ENCODE measurements at regions not wholly inside any gene's neighbourhood (a gene's known extent, or its start where the extent isn't known, plus 50 kb on each side); places are given as distances from the start of the nearest gene placed in this dataset.

- no peak for DNase-seq
Observed at GRCh38 chr2:146934921-146935320, 909.9 kb upstream of the ACVR2A start.

GRCh38 chr2:146931109-146931508 is 913.7 kb upstream of the ACVR2A start:
- DNase-seq = no peak

- DNase-seq = peak; percentile 20
Observed at GRCh38 chr2:146927080-146927711, 917.6 kb upstream of the ACVR2A start.

- DNase-seq = no peak
Observed at GRCh38 chr2:146918280-146918679, 926.5 kb upstream of the ACVR2A start.

GRCh38 chr2:146917431-146918042 is 927.3 kb upstream of the ACVR2A start:
- no peak for DNase-seq

- DNase-seq = no peak
Observed at GRCh38 chr2:146916914-146917313, 927.9 kb upstream of the ACVR2A start.

GRCh38 chr2:146913476-146913875 is 931.4 kb upstream of the ACVR2A start:
- no peak for DNase-seq

- DNase-seq = no peak
Observed at GRCh38 chr2:146912536-146912935, 932.3 kb upstream of the ACVR2A start.

- DNase-seq = no peak
Observed at GRCh38 chr2:146908776-146909175, 936.1 kb upstream of the ACVR2A start.

GRCh38 chr2:146898083-146898482 is 946.7 kb upstream of the ACVR2A start:
- DNase-seq = no peak

- DNase-seq = no peak
Observed at GRCh38 chr2:146894514-146894913, 950.3 kb upstream of the ACVR2A start.

- no peak for DNase-seq
Observed at GRCh38 chr2:146893500-146894041, 951.3 kb upstream of the ACVR2A start.

GRCh38 chr2:146890491-146890890 is 954.3 kb upstream of the ACVR2A start:
- no peak for DNase-seq

GRCh38 chr2:146879882-146880281 is 964.9 kb upstream of the ACVR2A start:
- DNase-seq = no peak

- no peak for DNase-seq
Observed at GRCh38 chr2:146874260-146874658, 970.6 kb upstream of the ACVR2A start.

- DNase-seq = no peak
Observed at GRCh38 chr2:146873646-146874259, 971.1 kb upstream of the ACVR2A start.

GRCh38 chr2:146873056-146873455 is 971.8 kb upstream of the ACVR2A start:
- DNase-seq = no peak

GRCh38 chr2:146870691-146871090 is 974.1 kb upstream of the ACVR2A start:
- DNase-seq = no peak

GRCh38 chr2:146869328-146869727 is 975.5 kb upstream of the ACVR2A start:
- no peak for DNase-seq

- no peak for DNase-seq
Observed at GRCh38 chr2:146868051-146868450, 976.8 kb upstream of the ACVR2A start.

- DNase-seq = no peak
Observed at GRCh38 chr2:146867477-146867986, 977.3 kb upstream of the ACVR2A start.

- no peak for DNase-seq
Observed at GRCh38 chr2:146853741-146854444, 990.9 kb upstream of the ACVR2A start.

GRCh38 chr2:146852661-146853060 is 992.2 kb upstream of the ACVR2A start:
- DNase-seq = no peak

All from NCI-H146 (cell line).